GM18867 (cell line): ENCODE measurements at regions not wholly inside any gene's neighbourhood (a gene's known extent, or its start where the extent isn't known, plus 50 kb on each side); places are given as distances from the start of the nearest gene placed in this dataset.

Source experiments
- ATAC-seq: cut with Tn5 transposase; IDR thresholded peaks from one replicate; pipeline ENCODE4 v1.9.1; 2021; ENCODE audit warnings: mild to moderate bottlenecking, moderate library complexity; ENCODE audit not compliant: unreplicated experiment

GRCh38 chr19:31908496-31909225 is 436.7 kb upstream of the ZNF507 start:
- no peak for ATAC-seq

- ATAC-seq: no peak
Measured at GRCh38 chr19:31910224-31910623, 435.2 kb upstream of the ZNF507 start.

- no peak for ATAC-seq
Measured at GRCh38 chr19:31911577-31911976, 433.8 kb upstream of the ZNF507 start.

- no peak for ATAC-seq
Measured at GRCh38 chr19:31913103-31913661, 432.2 kb upstream of the ZNF507 start.

- no peak for ATAC-seq
Measured at GRCh38 chr19:31930401-31930800, 415.0 kb upstream of the ZNF507 start.

GRCh38 chr19:31937983-31938382 is 407.4 kb upstream of the ZNF507 start:
- ATAC-seq: no peak

GRCh38 chr19:31938675-31939074 is 406.7 kb upstream of the ZNF507 start:
- no peak for ATAC-seq

- no peak for ATAC-seq
Measured at GRCh38 chr19:31940396-31940795, 405.0 kb upstream of the ZNF507 start.

- ATAC-seq: no peak
Measured at GRCh38 chr19:31943191-31943661, 402.2 kb upstream of the ZNF507 start.

GRCh38 chr19:31943778-31944177 is 401.6 kb upstream of the ZNF507 start:
- ATAC-seq: no peak

- no peak for ATAC-seq
Measured at GRCh38 chr19:31944326-31944725, 401.1 kb upstream of the ZNF507 start.

- ATAC-seq: no peak
Measured at GRCh38 chr19:31946491-31946890, 398.9 kb upstream of the ZNF507 start.

GRCh38 chr19:31947436-31948115 is 397.8 kb upstream of the ZNF507 start:
- no peak for ATAC-seq

- ATAC-seq: no peak
Measured at GRCh38 chr19:31952693-31953092, 392.7 kb upstream of the ZNF507 start.

- no peak for ATAC-seq
Measured at GRCh38 chr19:31955061-31955460, 390.3 kb upstream of the ZNF507 start.

GRCh38 chr19:31955884-31956283 is 389.5 kb upstream of the ZNF507 start:
- ATAC-seq: no peak

- no peak for ATAC-seq
Measured at GRCh38 chr19:31956771-31957392, 388.5 kb upstream of the ZNF507 start.

- no peak for ATAC-seq
Measured at GRCh38 chr19:31957711-31958110, 387.7 kb upstream of the ZNF507 start.

- no peak for ATAC-seq
Measured at GRCh38 chr19:31959527-31960018, 385.8 kb upstream of the ZNF507 start.

GRCh38 chr19:31960474-31960873 is 384.9 kb upstream of the ZNF507 start:
- no peak for ATAC-seq

GRCh38 chr19:31961191-31961590 is 384.2 kb upstream of the ZNF507 start:
- ATAC-seq: no peak
